ENCODE measurements at regions not wholly inside any gene's neighbourhood (a gene's known extent, or its start where the extent isn't known, plus 50 kb on each side); places are given as distances from the start of the nearest gene placed in this dataset.

DNA sequence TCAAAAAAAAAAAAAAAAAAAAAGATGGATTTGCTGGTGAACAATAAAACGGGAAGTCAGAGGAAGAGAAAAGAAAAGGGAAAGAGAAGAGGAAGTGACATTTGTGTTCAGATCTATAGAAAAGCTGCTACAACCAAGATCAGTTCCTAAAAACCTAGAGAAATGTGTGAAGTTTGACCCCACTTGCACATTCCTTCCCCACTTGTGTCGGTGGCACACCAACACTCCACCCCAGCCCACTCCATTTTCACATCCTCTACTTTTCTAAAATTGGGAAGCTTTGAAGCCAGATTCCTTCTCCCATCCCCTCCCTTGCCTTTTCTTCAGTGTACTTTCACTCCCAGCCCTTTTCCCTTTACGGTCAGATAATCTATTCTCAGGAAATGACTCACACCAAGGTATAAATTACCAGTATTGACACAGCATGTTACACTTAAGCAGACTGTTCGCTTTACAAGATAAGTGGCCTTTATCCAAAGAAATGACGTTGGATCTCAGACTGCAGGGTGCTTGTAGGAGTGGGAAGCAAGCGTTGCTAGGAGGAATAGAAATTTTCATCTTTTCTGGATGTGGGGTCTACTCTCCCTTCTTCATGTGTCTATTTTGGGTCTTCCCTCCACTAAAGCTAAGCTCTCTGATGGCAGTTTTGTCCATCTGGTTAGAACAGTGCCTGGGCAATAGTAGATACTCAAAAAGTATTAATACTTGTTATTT, 92.5 kb upstream of the ADGRF1 start (continued):
- no peak for TF ChIP-seq ZNF354B (CRISPR knock-in tag; IDR thresholded peaks at IDR 0.05)
- TF ChIP-seq GTF2E2 (tag; IDR thresholded peaks at IDR 0.05) = 0 out of 2 replicates have a peak, but pooled peaks have one; percentile 58
- peak; percentile 61 for TF ChIP-seq EGR1 (conservative IDR thresholded peaks at IDR 0.05)
- TF ChIP-seq, protein P1, sequence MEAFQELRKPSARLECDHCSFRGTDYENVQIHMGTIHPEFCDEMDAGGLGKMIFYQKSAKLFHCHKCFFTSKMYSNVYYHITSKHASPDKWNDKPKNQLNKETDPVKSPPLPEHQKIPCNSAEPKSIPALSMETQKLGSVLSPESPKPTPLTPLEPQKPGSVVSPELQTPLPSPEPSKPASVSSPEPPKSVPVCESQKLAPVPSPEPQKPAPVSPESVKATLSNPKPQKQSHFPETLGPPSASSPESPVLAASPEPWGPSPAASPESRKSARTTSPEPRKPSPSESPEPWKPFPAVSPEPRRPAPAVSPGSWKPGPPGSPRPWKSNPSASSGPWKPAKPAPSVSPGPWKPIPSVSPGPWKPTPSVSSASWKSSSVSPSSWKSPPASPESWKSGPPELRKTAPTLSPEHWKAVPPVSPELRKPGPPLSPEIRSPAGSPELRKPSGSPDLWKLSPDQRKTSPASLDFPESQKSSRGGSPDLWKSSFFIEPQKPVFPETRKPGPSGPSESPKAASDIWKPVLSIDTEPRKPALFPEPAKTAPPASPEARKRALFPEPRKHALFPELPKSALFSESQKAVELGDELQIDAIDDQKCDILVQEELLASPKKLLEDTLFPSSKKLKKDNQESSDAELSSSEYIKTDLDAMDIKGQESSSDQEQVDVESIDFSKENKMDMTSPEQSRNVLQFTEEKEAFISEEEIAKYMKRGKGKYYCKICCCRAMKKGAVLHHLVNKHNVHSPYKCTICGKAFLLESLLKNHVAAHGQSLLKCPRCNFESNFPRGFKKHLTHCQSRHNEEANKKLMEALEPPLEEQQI (IDR thresholded peaks at IDR 0.05) = peak; percentile 35; the same call in 1 of the 2 replicates
- no peak for TF ChIP-seq ZNF644 (tag; IDR thresholded peaks at IDR 0.05; ENCODE audit: low read depth)
- no peak for TF ChIP-seq PCBP2 (IDR thresholded peaks at IDR 0.05; ENCODE audit: low read depth, low read length, poor library complexity, severe bottlenecking)
- TF ChIP-seq, protein P2, sequence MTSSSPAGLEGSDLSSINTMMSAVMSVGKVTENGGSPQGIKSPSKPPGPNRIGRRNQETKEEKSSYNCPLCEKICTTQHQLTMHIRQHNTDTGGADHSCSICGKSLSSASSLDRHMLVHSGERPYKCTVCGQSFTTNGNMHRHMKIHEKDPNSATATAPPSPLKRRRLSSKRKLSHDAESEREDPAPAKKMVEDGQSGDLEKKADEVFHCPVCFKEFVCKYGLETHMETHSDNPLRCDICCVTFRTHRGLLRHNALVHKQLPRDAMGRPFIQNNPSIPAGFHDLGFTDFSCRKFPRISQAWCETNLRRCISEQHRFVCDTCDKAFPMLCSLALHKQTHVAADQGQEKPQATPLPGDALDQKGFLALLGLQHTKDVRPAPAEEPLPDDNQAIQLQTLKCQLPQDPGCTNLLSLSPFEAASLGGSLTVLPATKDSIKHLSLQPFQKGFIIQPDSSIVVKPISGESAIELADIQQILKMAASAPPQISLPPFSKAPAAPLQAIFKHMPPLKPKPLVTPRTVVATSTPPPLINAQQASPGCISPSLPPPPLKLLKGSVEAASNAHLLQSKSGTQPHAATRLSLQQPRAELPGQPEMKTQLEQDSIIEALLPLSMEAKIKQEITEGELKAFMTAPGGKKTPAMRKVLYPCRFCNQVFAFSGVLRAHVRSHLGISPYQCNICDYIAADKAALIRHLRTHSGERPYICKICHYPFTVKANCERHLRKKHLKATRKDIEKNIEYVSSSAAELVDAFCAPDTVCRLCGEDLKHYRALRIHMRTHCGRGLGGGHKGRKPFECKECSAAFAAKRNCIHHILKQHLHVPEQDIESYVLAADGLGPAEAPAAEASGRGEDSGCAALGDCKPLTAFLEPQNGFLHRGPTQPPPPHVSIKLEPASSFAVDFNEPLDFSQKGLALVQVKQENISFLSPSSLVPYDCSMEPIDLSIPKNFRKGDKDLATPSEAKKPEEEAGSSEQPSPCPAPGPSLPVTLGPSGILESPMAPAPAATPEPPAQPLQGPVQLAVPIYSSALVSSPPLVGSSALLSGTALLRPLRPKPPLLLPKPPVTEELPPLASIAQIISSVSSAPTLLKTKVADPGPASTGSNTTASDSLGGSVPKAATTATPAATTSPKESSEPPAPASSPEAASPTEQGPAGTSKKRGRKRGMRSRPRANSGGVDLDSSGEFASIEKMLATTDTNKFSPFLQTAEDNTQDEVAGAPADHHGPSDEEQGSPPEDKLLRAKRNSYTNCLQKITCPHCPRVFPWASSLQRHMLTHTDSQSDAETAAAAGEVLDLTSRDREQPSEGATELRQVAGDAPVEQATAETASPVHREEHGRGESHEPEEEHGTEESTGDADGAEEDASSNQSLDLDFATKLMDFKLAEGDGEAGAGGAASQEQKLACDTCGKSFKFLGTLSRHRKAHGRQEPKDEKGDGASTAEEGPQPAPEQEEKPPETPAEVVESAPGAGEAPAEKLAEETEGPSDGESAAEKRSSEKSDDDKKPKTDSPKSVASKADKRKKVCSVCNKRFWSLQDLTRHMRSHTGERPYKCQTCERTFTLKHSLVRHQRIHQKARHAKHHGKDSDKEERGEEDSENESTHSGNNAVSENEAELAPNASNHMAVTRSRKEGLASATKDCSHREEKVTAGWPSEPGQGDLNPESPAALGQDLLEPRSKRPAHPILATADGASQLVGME (CRISPR knock-in tag; IDR thresholded peaks at IDR 0.05) = no peak
- TF ChIP-seq DACH1 (IDR thresholded peaks at IDR 0.05; ENCODE audit: partially characterized antibody) = peak; percentile 94
- TF ChIP-seq ZNF830 (CRISPR knock-in tag; IDR thresholded peaks at IDR 0.05) = no peak
- TF ChIP-seq FOSL1 (tag; conservative IDR thresholded peaks at IDR 0.05) = peak; percentile 98
- no peak for TF ChIP-seq CREBBP (IDR thresholded peaks at IDR 0.05; ENCODE audit: low read depth, low read length)
- peak; percentile 81; the same call in 1 of the 2 replicates for TF ChIP-seq CTBP1 (IDR thresholded peaks at IDR 0.05; ENCODE audit: borderline replicate concordance)
- no peak for TF ChIP-seq RAD51 (IDR thresholded peaks at IDR 0.05; ENCODE audit: borderline replicate concordance, low read depth)
- TF ChIP-seq TEAD2 (tag; IDR thresholded peaks at IDR 0.05) = no peak
- TF ChIP-seq ZNF212 (CRISPR knock-in tag; IDR thresholded peaks at IDR 0.05) = no peak
- TF ChIP-seq MED1 (CRISPR knock-in tag; IDR thresholded peaks at IDR 0.05; ENCODE audit: borderline replicate concordance) = no peak
- TF ChIP-seq FOXM1 (IDR thresholded peaks at IDR 0.05; ENCODE audit: low read depth) = peak; percentile 67
- no peak for TF ChIP-seq FOXM1 (CRISPR knock-in tag; IDR thresholded peaks at IDR 0.05; ENCODE audit: low read depth)
- TF ChIP-seq PHF20 (IDR thresholded peaks at IDR 0.05; ENCODE audit: partially characterized antibody) = no peak
- TF ChIP-seq, protein P3, sequence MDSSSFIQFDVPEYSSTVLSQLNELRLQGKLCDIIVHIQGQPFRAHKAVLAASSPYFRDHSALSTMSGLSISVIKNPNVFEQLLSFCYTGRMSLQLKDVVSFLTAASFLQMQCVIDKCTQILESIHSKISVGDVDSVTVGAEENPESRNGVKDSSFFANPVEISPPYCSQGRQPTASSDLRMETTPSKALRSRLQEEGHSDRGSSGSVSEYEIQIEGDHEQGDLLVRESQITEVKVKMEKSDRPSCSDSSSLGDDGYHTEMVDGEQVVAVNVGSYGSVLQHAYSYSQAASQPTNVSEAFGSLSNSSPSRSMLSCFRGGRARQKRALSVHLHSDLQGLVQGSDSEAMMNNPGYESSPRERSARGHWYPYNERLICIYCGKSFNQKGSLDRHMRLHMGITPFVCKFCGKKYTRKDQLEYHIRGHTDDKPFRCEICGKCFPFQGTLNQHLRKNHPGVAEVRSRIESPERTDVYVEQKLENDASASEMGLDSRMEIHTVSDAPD (CRISPR knock-in tag; IDR thresholded peaks at IDR 0.05) = no peak
- TF ChIP-seq ATF1 (CRISPR knock-in tag; IDR thresholded peaks at IDR 0.05) = no peak
- peak; percentile 87 for TF ChIP-seq ATF1 (tag; IDR thresholded peaks at IDR 0.05)
